PC-3 (cell line): ENCODE measurements at regions not wholly inside any gene's neighbourhood (a gene's known extent, or its start where the extent isn't known, plus 50 kb on each side); places are given as distances from the start of the nearest gene placed in this dataset.

ENCODE experiments used
- CTCF ChIP-seq: fragments of 300-600 bp; sonication (generic); conservative IDR thresholded peaks from 2 replicates; pipeline ENCODE4 v1.5.1; 2017; ENCODE audit warnings: antibody characterized with exemption, low read depth, mild to moderate bottlenecking, low read length
- EZH2 ChIP-seq: fragments of 300-600 bp; sonication (generic); IDR thresholded peaks from one replicate; pipeline ENCODE4 v1.6.1; 2017; ENCODE audit warnings: antibody characterized with exemption, mild to moderate bottlenecking, low read length; ENCODE audit not compliant: unreplicated experiment
- EZH2phosphoT487 ChIP-seq: fragments of 300-600 bp; sonication (generic); IDR thresholded peaks from 2 replicates; pipeline ENCODE4 v1.6.1; 2018; ENCODE audit warnings: mild to moderate bottlenecking, antibody characterized with exemption, low read length, borderline replicate concordance

- TF ChIP-seq CTCF = no peak
- no peak for TF ChIP-seq EZH2phosphoT487
- TF ChIP-seq EZH2 = no peak
These were observed 391.8 kb upstream of the MAGEB16 start for GRCh38 chrX:35406386-35406785.
